ENCODE measurements at regions not wholly inside any gene's neighbourhood (a gene's known extent, or its start where the extent isn't known, plus 50 kb on each side); places are given as distances from the start of the nearest gene placed in this dataset.

- H3K36me3 ChIP-seq, result no peaks in the 10 kb centered on the region
- DNase-seq, result no peak
- no peak overlapping the region for H3K27ac ChIP-seq
- H3K4me1 ChIP-seq, result no peaks in the 10 kb centered on the region
- H3K9me3 ChIP-seq, result no peaks in the 10 kb centered on the region
- TF ChIP-seq CTCF (IDR thresholded peaks at IDR 0.05) (no peak), POLR2A (IDR thresholded peaks at IDR 0.05) (no peak)
- H3K27me3 ChIP-seq, result no peaks in the 10 kb centered on the region
- H3K4me3 ChIP-seq, result no peak overlapping the region
These were observed 146.1 kb upstream of the ADGRL2 start for GRCh38 chr1:81654657-81655056.

- no peaks in the 10 kb centered on the region for H3K9me3 ChIP-seq
- no peak overlapping the region for H3K27ac ChIP-seq
- no peak for DNase-seq
- TF ChIP-seq CTCF (IDR thresholded peaks at IDR 0.05) (no peak), POLR2A (IDR thresholded peaks at IDR 0.05) (no peak)
- no peaks in the 10 kb centered on the region for H3K4me1 ChIP-seq
- no peak overlapping the region for H3K4me3 ChIP-seq
- H3K27me3 ChIP-seq, result no peaks in the 10 kb centered on the region
- H3K36me3 ChIP-seq, result no peaks in the 10 kb centered on the region
These were observed 146.6 kb upstream of the ADGRL2 start for GRCh38 chr1:81654147-81654546.

- H3K27ac ChIP-seq, result no peak overlapping the region
- H3K36me3 ChIP-seq, result no peaks in the 10 kb centered on the region
- no peaks in the 10 kb centered on the region for H3K4me1 ChIP-seq
- TF ChIP-seq POLR2A (IDR thresholded peaks at IDR 0.05) (no peak), CTCF (IDR thresholded peaks at IDR 0.05) (no peak)
- no peaks in the 10 kb centered on the region for H3K27me3 ChIP-seq
- DNase-seq, result no peak
- no peaks in the 10 kb centered on the region for H3K9me3 ChIP-seq
- H3K4me3 ChIP-seq, result no peak overlapping the region
These were observed 150.0 kb upstream of the ADGRL2 start for GRCh38 chr1:81650776-81651175.

GRCh38 chr1:81635816-81636215, 164.9 kb upstream of the ADGRL2 start:
- TF ChIP-seq POLR2A (IDR thresholded peaks at IDR 0.05), result no peak
- Histone ChIP-seq H3K4me1 (no peaks in the 10 kb centered on the region), H3K4me3 (no peak overlapping the region), H3K27me3 (no peaks in the 10 kb centered on the region), H3K9me3 (no peaks in the 10 kb centered on the region), H3K36me3 (no peaks in the 10 kb centered on the region), H3K27ac (no peak overlapping the region)
- no peak for DNase-seq

GRCh38 chr1:81634294-81634693, 166.4 kb upstream of the ADGRL2 start:
- TF ChIP-seq CTCF (IDR thresholded peaks at IDR 0.05) (no peak), POLR2A (IDR thresholded peaks at IDR 0.05) (no peak)
- Histone ChIP-seq H3K27me3 (no peaks in the 10 kb centered on the region), H3K9me3 (no peaks in the 10 kb centered on the region), H3K36me3 (no peaks in the 10 kb centered on the region), H3K4me3 (no peak overlapping the region), H3K27ac (no peak overlapping the region), H3K4me1 (no peaks in the 10 kb centered on the region)
- no peak for DNase-seq

GRCh38 chr1:81619156-81619555, 181.6 kb upstream of the ADGRL2 start:
- H3K27me3 ChIP-seq, result no peaks in the 10 kb centered on the region
- DNase-seq, result no peak
- no peak overlapping the region for H3K4me3 ChIP-seq
- no peaks in the 10 kb centered on the region for H3K36me3 ChIP-seq
- H3K9me3 ChIP-seq, result no peaks in the 10 kb centered on the region
- H3K4me1 ChIP-seq, result no peaks in the 10 kb centered on the region
- TF ChIP-seq POLR2A (IDR thresholded peaks at IDR 0.05), result no peak
- TF ChIP-seq CTCF (IDR thresholded peaks at IDR 0.05), result no peak
- H3K27ac ChIP-seq, result no peak overlapping the region
